ENCODE measurements at regions not wholly inside any gene's neighbourhood (a gene's known extent, or its start where the extent isn't known, plus 50 kb on each side); places are given as distances from the start of the nearest gene placed in this dataset.

DNA sequence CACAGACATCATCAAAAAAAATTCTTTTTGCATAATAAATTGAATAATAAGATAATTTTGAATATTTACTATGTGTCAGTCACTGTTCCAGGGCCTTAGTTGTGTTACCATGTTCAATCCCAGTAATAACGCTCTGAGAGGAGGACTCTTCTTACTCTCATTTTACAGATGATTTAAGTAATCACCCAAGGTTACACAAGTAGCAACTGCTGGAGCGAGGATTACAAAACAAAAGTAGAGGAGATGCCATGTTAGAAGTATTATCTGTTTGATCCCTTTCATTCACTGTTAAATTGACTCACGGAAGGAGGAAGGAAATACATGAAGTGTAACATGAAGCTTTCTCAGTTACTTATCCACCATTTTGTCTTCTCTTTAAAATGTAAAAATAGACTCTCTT is 412.8 kb downstream of the NFIB start:
- peaks cover 20% of the 10 kb centered on the region for H3K4me1 ChIP-seq (ENCODE audit: insufficient read depth, low read length, poor library complexity, severe bottlenecking)
- ChIA-PET CTCF (no interaction called here), POLR2A (ENCODE audit: low non-redundant PET) (no interaction called here)
- no peak overlapping the region for H3K4me3 ChIP-seq (ENCODE audit: low read depth, low read length, poor library complexity, severe bottlenecking)
- no peak overlapping the region for H3K27ac ChIP-seq (ENCODE audit: low read depth, low read length, poor library complexity, severe bottlenecking)
- intact Hi-C loops (cut with micrococcal nuclease; ENCODE audit: unreplicated experiment), result no loop called here
- H3K36me3 ChIP-seq (ENCODE audit: insufficient read depth, low read length, poor library complexity, severe bottlenecking), result no peaks in the 10 kb centered on the region
- DNase-seq (ENCODE audit: low spot score), result no peak
- no peaks in the 10 kb centered on the region for H3K27me3 ChIP-seq (replicated peaks; ENCODE audit: insufficient read depth, low read depth, low read length, poor library complexity)
- no TSS peak for BruUV-seq (replicated peaks)
- TF ChIP-seq, protein P1, sequence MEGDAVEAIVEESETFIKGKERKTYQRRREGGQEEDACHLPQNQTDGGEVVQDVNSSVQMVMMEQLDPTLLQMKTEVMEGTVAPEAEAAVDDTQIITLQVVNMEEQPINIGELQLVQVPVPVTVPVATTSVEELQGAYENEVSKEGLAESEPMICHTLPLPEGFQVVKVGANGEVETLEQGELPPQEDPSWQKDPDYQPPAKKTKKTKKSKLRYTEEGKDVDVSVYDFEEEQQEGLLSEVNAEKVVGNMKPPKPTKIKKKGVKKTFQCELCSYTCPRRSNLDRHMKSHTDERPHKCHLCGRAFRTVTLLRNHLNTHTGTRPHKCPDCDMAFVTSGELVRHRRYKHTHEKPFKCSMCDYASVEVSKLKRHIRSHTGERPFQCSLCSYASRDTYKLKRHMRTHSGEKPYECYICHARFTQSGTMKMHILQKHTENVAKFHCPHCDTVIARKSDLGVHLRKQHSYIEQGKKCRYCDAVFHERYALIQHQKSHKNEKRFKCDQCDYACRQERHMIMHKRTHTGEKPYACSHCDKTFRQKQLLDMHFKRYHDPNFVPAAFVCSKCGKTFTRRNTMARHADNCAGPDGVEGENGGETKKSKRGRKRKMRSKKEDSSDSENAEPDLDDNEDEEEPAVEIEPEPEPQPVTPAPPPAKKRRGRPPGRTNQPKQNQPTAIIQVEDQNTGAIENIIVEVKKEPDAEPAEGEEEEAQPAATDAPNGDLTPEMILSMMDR (conservative IDR thresholded peaks at IDR 0.05; ENCODE audit: low read depth, low read length), result no peak
- no peak for TF ChIP-seq EZH2 (IDR thresholded peaks at IDR 0.05; ENCODE audit: borderline replicate concordance, low read depth, low read length, poor library complexity, severe bottlenecking)
- H3K9me3 ChIP-seq (ENCODE audit: low read depth, low read length, poor library complexity, severe bottlenecking), result peaks cover 2% of the 10 kb centered on the region

DNA sequence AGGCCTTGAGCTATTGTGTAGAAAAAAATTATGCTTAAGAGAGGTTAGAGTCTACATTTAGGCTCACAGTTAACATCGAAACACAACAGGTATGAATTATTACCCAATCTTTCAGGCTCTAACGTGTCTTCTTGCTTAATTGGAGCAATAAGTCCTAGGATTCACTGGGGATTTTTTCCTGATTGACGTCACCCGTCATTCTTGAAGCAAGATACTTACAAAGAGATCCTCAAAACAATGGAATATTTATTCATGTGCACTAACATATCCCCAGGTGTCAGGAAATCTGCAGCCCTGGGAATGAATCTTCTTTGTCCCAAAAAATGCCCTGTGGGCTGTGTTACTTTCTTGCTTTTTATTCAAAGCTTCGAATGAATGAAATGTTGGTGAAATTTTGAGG is 413.5 kb downstream of the NFIB start:
- peaks cover 20% of the 10 kb centered on the region for H3K4me1 ChIP-seq (ENCODE audit: insufficient read depth, low read length, poor library complexity, severe bottlenecking)
- H3K36me3 ChIP-seq (ENCODE audit: insufficient read depth, low read length, poor library complexity, severe bottlenecking), result no peaks in the 10 kb centered on the region
- no peak overlapping the region for H3K4me3 ChIP-seq (ENCODE audit: low read depth, low read length, poor library complexity, severe bottlenecking)
- H3K27me3 ChIP-seq (replicated peaks; ENCODE audit: insufficient read depth, low read depth, low read length, poor library complexity), result no peaks in the 10 kb centered on the region
- intact Hi-C loops (cut with micrococcal nuclease; ENCODE audit: unreplicated experiment), result no loop called here
- ChIA-PET CTCF (no interaction called here), POLR2A (ENCODE audit: low non-redundant PET) (no interaction called here)
- no TSS peak for BruUV-seq (replicated peaks)
- TF ChIP-seq, protein P1 (conservative IDR thresholded peaks at IDR 0.05; ENCODE audit: low read depth, low read length), result no peak
- TF ChIP-seq EZH2 (IDR thresholded peaks at IDR 0.05; ENCODE audit: borderline replicate concordance, low read depth, low read length, poor library complexity, severe bottlenecking), result no peak
- peak; percentile 12 for DNase-seq (ENCODE audit: low spot score)
- H3K9me3 ChIP-seq (ENCODE audit: low read depth, low read length, poor library complexity, severe bottlenecking), result no peaks in the 10 kb centered on the region
- no peak overlapping the region for H3K27ac ChIP-seq (ENCODE audit: low read depth, low read length, poor library complexity, severe bottlenecking)

DNA sequence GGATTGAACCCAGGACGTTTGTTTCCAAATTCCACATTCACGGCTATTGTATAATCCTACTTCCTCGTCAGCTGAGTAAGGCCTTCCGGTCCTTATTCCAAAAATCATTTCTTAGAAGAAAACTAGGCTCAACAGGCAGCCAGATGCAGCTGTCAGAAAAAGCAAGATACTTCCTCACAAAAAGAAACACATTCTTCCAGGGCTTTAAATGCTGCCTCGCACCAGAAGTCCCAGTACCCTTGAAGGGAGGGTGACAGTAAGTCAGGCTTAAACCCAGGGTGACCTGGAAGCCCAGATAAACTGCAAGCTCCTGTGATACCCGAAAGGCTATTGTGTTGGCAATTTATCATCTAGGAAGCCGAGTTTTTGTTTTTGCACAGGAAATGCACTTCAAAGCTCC is 414.0 kb downstream of the NFIB start:
- Histone ChIP-seq H3K4me3 (ENCODE audit: low read depth, low read length, poor library complexity, severe bottlenecking) (no peak overlapping the region), H3K27ac (ENCODE audit: low read depth, low read length, poor library complexity, severe bottlenecking) (no peak overlapping the region), H3K9me3 (ENCODE audit: low read depth, low read length, poor library complexity, severe bottlenecking) (no peaks in the 10 kb centered on the region), H3K27me3 (replicated peaks; ENCODE audit: insufficient read depth, low read depth, low read length, poor library complexity) (no peaks in the 10 kb centered on the region), H3K4me1 (ENCODE audit: insufficient read depth, low read length, poor library complexity, severe bottlenecking) (peaks cover 20% of the 10 kb centered on the region), H3K36me3 (ENCODE audit: insufficient read depth, low read length, poor library complexity, severe bottlenecking) (no peaks in the 10 kb centered on the region)
- no peak for DNase-seq (ENCODE audit: low spot score)
- no peak for TF ChIP-seq EZH2 (IDR thresholded peaks at IDR 0.05; ENCODE audit: borderline replicate concordance, low read depth, low read length, poor library complexity, severe bottlenecking)
- TF ChIP-seq, protein P1 (conservative IDR thresholded peaks at IDR 0.05; ENCODE audit: low read depth, low read length), result no peak
- POLR2A ChIA-PET (ENCODE audit: low non-redundant PET), result no interaction called here
- BruUV-seq (replicated peaks), result no TSS peak
- CTCF ChIA-PET, result no interaction called here
- intact Hi-C loops (cut with micrococcal nuclease; ENCODE audit: unreplicated experiment), result no loop called here

Data from A673 (cell line).